ENCODE measurements at regions not wholly inside any gene's neighbourhood (a gene's known extent, or its start where the extent isn't known, plus 50 kb on each side); places are given as distances from the start of the nearest gene placed in this dataset.

DNA sequence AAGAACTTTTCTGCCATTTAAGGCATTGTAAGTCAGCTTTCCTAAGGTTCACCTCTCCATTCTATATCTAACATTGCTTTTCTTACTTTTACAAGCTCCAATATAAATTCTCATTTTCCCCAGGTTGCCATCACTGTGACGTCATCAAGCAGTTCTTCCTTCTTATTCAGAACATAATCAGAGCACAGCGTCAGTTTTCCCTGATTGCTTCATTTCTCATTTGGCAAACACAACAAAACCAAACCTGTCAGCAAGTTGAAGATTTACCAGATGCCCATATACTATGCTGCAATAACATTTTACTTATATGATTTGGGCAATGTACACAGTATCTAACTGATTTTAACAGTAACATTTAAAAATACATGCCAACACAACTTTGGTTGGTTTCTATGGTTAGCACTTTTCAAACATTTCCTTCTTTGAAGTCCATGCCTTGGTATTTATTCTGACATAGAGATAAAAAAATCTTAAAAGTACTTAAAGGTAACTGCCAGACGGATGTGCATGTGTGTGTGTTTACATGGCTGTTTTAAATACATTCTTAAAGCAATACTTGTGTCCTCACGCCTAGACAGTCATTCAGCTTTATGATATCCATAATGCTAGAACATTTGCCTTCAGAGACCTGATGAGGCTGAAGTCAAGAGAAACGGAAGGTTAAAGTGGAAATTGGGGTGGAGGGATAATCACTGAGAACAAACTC, 264.0 kb downstream of the KLF12 start:
- H3K9me3 Mint-ChIP-seq (ENCODE audit: unreplicated experiment), result no peaks in the 10 kb centered on the region
- no peak overlapping the region for H3K27ac Mint-ChIP-seq (ENCODE audit: unreplicated experiment)
- Histone ChIP-seq H3K27me3 (replicated peaks; ENCODE audit: control insufficient read depth, insufficient read depth, low read length) (no peaks in the 10 kb centered on the region), H3K4me3 (ENCODE audit: low read depth, low read length) (no peak overlapping the region), H3K9me3 (no peaks in the 10 kb centered on the region), H3K36me3 (ENCODE audit: control insufficient read depth, insufficient read depth, low read length) (no peaks in the 10 kb centered on the region), H3K4me1 (no peaks in the 10 kb centered on the region; the same call in 1 of the 2 replicates)
- TF ChIP-seq, protein P1, sequence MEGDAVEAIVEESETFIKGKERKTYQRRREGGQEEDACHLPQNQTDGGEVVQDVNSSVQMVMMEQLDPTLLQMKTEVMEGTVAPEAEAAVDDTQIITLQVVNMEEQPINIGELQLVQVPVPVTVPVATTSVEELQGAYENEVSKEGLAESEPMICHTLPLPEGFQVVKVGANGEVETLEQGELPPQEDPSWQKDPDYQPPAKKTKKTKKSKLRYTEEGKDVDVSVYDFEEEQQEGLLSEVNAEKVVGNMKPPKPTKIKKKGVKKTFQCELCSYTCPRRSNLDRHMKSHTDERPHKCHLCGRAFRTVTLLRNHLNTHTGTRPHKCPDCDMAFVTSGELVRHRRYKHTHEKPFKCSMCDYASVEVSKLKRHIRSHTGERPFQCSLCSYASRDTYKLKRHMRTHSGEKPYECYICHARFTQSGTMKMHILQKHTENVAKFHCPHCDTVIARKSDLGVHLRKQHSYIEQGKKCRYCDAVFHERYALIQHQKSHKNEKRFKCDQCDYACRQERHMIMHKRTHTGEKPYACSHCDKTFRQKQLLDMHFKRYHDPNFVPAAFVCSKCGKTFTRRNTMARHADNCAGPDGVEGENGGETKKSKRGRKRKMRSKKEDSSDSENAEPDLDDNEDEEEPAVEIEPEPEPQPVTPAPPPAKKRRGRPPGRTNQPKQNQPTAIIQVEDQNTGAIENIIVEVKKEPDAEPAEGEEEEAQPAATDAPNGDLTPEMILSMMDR (IDR thresholded peaks at IDR 0.05; ENCODE audit: insufficient read depth in 1 of 2, low read depth in 1 of 2, low read length in 1 of 2, severe bottlenecking in 1 of 2, unreplicated experiment in 1 of 2), result no peak
- POLR2A ChIA-PET, result no interaction called here
- CTCF ChIA-PET, result no interaction called here
- peaks cover 6% of the 10 kb centered on the region for H3K36me3 Mint-ChIP-seq (ENCODE audit: insufficient read depth, unreplicated experiment)
- H3K4me1 Mint-ChIP-seq (ENCODE audit: low read depth, unreplicated experiment), result peaks cover 24% of the 10 kb centered on the region
- intact Hi-C loops (cut with micrococcal nuclease; ENCODE audit: unreplicated experiment), result no loop called here
- H3K27me3 Mint-ChIP-seq (ENCODE audit: insufficient read depth, unreplicated experiment), result no peaks in the 10 kb centered on the region
- no peak overlapping the region for H3K4me3 Mint-ChIP-seq (ENCODE audit: unreplicated experiment)
- DNase-seq, result no peak
- BruUV-seq (replicated peaks), result no TSS peak

DNA sequence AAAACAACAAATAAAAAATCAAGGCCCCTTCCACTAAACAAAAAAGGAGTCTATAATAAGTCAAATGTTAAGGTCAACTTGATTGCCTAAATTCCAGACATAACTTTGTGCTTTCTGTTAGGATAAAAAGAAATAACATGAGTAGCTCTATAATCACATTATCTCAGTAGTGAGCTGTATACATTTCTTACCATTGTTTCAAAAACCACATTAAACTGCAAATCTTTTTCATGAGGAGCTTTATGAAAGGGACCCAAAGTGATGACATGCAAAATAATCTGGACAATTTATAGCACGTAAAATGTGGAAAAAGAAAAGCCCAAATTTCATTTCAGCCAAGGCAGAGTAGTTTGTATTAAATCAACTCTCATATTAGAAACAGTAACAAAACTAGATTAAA, 269.2 kb downstream of the KLF12 start:
- Histone ChIP-seq H3K36me3 (ENCODE audit: control insufficient read depth, insufficient read depth, low read length) (no peaks in the 10 kb centered on the region), H3K4me1 (no peaks in the 10 kb centered on the region), H3K27me3 (replicated peaks; ENCODE audit: control insufficient read depth, insufficient read depth, low read length) (no peaks in the 10 kb centered on the region), H3K4me3 (ENCODE audit: low read depth, low read length) (no peak overlapping the region), H3K9me3 (no peaks in the 10 kb centered on the region)
- intact Hi-C loops (cut with micrococcal nuclease; ENCODE audit: unreplicated experiment), result no loop called here
- TF ChIP-seq, protein P1 (IDR thresholded peaks at IDR 0.05; ENCODE audit: insufficient read depth in 1 of 2, low read depth in 1 of 2, low read length in 1 of 2, severe bottlenecking in 1 of 2, unreplicated experiment in 1 of 2), result no peak
- DNase-seq, result no peak
- BruUV-seq (replicated peaks), result no TSS peak
- Mint-ChIP-seq H3K27me3 (ENCODE audit: insufficient read depth, unreplicated experiment) (no peaks in the 10 kb centered on the region), H3K27ac (ENCODE audit: unreplicated experiment) (no peak overlapping the region), H3K4me3 (ENCODE audit: unreplicated experiment) (no peak overlapping the region), H3K36me3 (ENCODE audit: insufficient read depth, unreplicated experiment) (no peaks in the 10 kb centered on the region), H3K4me1 (ENCODE audit: low read depth, unreplicated experiment) (peaks cover 16% of the 10 kb centered on the region), H3K9me3 (ENCODE audit: unreplicated experiment) (no peaks in the 10 kb centered on the region)
- ChIA-PET CTCF (no interaction called here), POLR2A (no interaction called here)

DNA sequence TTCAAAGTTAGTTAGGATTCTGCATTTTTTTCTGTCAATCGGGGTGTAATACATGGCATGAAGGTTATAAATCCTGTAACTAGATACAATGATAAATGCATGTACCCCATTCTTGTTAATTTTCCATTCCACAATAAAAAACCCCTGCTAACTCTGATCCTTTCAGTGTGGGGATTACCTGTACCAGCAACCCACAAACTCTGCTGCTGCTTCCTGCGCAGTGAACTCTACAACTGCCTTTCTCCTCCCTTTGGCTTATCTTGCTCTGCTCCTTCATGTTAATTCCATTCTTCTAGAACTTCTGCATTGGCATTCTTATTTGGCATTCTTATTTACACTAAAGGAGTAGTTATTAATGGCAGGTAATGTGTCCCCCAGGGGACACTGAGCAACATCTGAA, 273.1 kb downstream of the KLF12 start:
- no peaks in the 10 kb centered on the region for H3K9me3 Mint-ChIP-seq (ENCODE audit: unreplicated experiment)
- intact Hi-C loops (cut with micrococcal nuclease; ENCODE audit: unreplicated experiment), result no loop called here
- no peaks in the 10 kb centered on the region for H3K27me3 ChIP-seq (replicated peaks; ENCODE audit: control insufficient read depth, insufficient read depth, low read length)
- H3K4me3 Mint-ChIP-seq (ENCODE audit: unreplicated experiment), result no peak overlapping the region
- POLR2A ChIA-PET, result no interaction called here
- no peaks in the 10 kb centered on the region for H3K9me3 ChIP-seq
- no peak overlapping the region for H3K4me3 ChIP-seq (ENCODE audit: low read depth, low read length)
- H3K4me1 ChIP-seq, result no peaks in the 10 kb centered on the region
- H3K36me3 Mint-ChIP-seq (ENCODE audit: insufficient read depth, unreplicated experiment), result no peaks in the 10 kb centered on the region
- TF ChIP-seq, protein P1 (IDR thresholded peaks at IDR 0.05; ENCODE audit: insufficient read depth in 1 of 2, low read depth in 1 of 2, low read length in 1 of 2, severe bottlenecking in 1 of 2, unreplicated experiment in 1 of 2), result no peak
- H3K4me1 Mint-ChIP-seq (ENCODE audit: low read depth, unreplicated experiment), result peaks cover 12% of the 10 kb centered on the region
- H3K36me3 ChIP-seq (ENCODE audit: control insufficient read depth, insufficient read depth, low read length), result no peaks in the 10 kb centered on the region
- BruUV-seq (replicated peaks), result no TSS peak
- DNase-seq, result no peak
- CTCF ChIA-PET, result no interaction called here
- no peak overlapping the region for H3K27ac Mint-ChIP-seq (ENCODE audit: unreplicated experiment)
- no peaks in the 10 kb centered on the region for H3K27me3 Mint-ChIP-seq (ENCODE audit: insufficient read depth, unreplicated experiment)

All from Caco-2 (cell line).